BLaER1 treated with 17β-estradiol and CSF1 and Interleukin-3, amounts not matched to agents 10 nM and 100 nM (cell line): ENCODE measurements at regions not wholly inside any gene's neighbourhood (a gene's known extent, or its start where the extent isn't known, plus 50 kb on each side); places are given as distances from the start of the nearest gene placed in this dataset.

Experiments
- H3K27ac ChIP-seq, 11 experiments: shearing (Covaris generic); formaldehyde crosslinking; 2 replicates each; pipeline ENCODE4 v1.8.1; 2022
- H3K27me3 ChIP-seq, 11 experiments: shearing (Covaris generic); formaldehyde crosslinking; 2 replicates each; pipeline ENCODE4 v1.8.1; 2022
- H3K36me3 ChIP-seq, 11 experiments: shearing (Covaris generic); formaldehyde crosslinking; 2 replicates each; pipeline ENCODE4 v1.8.1; 2022
- H3K4me1 ChIP-seq, 10 experiments: shearing (Covaris generic); formaldehyde crosslinking; 2 replicates each; pipeline ENCODE4 v1.8.1; 2022
- H3K4me2 ChIP-seq, 11 experiments: shearing (Covaris generic); formaldehyde crosslinking; 2 replicates each; pipeline ENCODE4 v1.8.1; 2022
- H3K4me3 ChIP-seq, 10 experiments: shearing (Covaris generic); formaldehyde crosslinking; 2 replicates each; pipeline ENCODE4 v1.8.1; 2022
- H3K9ac ChIP-seq, 11 experiments: shearing (Covaris generic); formaldehyde crosslinking; 2 replicates each; pipeline ENCODE4 v1.8.1; 2022
- H3K9me3 ChIP-seq, 11 experiments: shearing (Covaris generic); formaldehyde crosslinking; replicated peaks in 1 of 11; 2 replicates each; pipeline ENCODE4 v1.8.1; 2022
- H4K20me1 ChIP-seq, 11 experiments: shearing (Covaris generic); formaldehyde crosslinking; 2 replicates each; pipeline ENCODE4 v1.8.1; 2022
- Cebpa-rat ChIP-seq, 11 experiments: shearing (Covaris generic); IDR thresholded peaks; 2 replicates each; pipeline ENCODE4 v1.8.1; 2022

GRCh38 chr6:109892451-109893435 is 85.4 kb upstream of the GPR6 start:
- no peak for TF ChIP-seq Cebpa-rat (IDR thresholded peaks at IDR 0.05)
- Histone ChIP-seq H3K4me2 (peak overlapping the region; percentile 54 to 80 (median 58)), H3K4me3 (no peak overlapping the region), H3K36me3 (no peaks in the 10 kb centered on the region), H3K9ac (no peak overlapping the region; a peak in 1 of 22 replicates), H4K20me1 (no peaks in the 10 kb centered on the region), H3K27me3 (no peaks in the 10 kb centered on the region), H3K4me1 (peaks cover 17 to 65% (median 27%) of the 10 kb centered on the region in 10 experiments; a peak in 18 of 20 replicates), H3K27ac (peak overlapping the region in 9 of 11 experiments; percentile 13 to 87 (median 68); a peak in 17 of 22 replicates), H3K9me3 (peaks cover 5 to 49% (median 20%) of the 10 kb centered on the region in 11 experiments; a peak in 17 of 22 replicates)

- H3K27ac ChIP-seq: peak overlapping the region in 10 of 11 experiments; percentile 42 to 87 (median 70); a peak in 20 of 22 replicates
- H4K20me1 ChIP-seq: no peaks in the 10 kb centered on the region
- H3K27me3 ChIP-seq: no peaks in the 10 kb centered on the region
- peak overlapping the region; percentile 54 to 80 (median 58) for H3K4me2 ChIP-seq
- no peaks in the 10 kb centered on the region for H3K36me3 ChIP-seq
- peaks cover 5 to 49% (median 20%) of the 10 kb centered on the region in 11 experiments; a peak in 17 of 22 replicates for H3K9me3 ChIP-seq
- peak overlapping the region in 1 of 10 experiments; percentile 35; a peak in 3 of 20 replicates for H3K4me3 ChIP-seq
- 0 out of 22 replicates have a peak, but pooled peaks of 1 of the 11 experiments have one; percentile 10 for TF ChIP-seq Cebpa-rat (IDR thresholded peaks at IDR 0.05)
- peaks cover 17 to 63% (median 27%) of the 10 kb centered on the region in 10 experiments; a peak in 18 of 20 replicates for H3K4me1 ChIP-seq
- H3K9ac ChIP-seq: peak overlapping the region in 6 of 11 experiments; percentile 20 to 68 (median 46); a peak in 7 of 22 replicates
These were observed 84.5 kb upstream of the GPR6 start for GRCh38 chr6:109893606-109894005.

GRCh38 chr6:109894181-109894580 is 83.9 kb upstream of the GPR6 start:
- no peak for TF ChIP-seq Cebpa-rat (IDR thresholded peaks at IDR 0.05)
- Histone ChIP-seq H3K27me3 (no peaks in the 10 kb centered on the region), H3K4me3 (peak overlapping the region in 1 of 10 experiments; percentile 35; a peak in 2 of 20 replicates), H3K9ac (peak overlapping the region in 7 of 11 experiments; percentile 20 to 68 (median 42); a peak in 9 of 22 replicates), H3K27ac (peak overlapping the region in 10 of 11 experiments; percentile 42 to 87 (median 70); a peak in 20 of 22 replicates), H4K20me1 (no peaks in the 10 kb centered on the region), H3K4me2 (peak overlapping the region; percentile 54 to 80 (median 58); a peak in 17 of 22 replicates), H3K4me1 (peaks cover 17 to 61% (median 27%) of the 10 kb centered on the region in 10 experiments; a peak in 18 of 20 replicates), H3K36me3 (no peaks in the 10 kb centered on the region), H3K9me3 (peaks cover 5 to 49% (median 20%) of the 10 kb centered on the region in 11 experiments; a peak in 17 of 22 replicates)

GRCh38 chr6:109896341-109896740 is 81.8 kb upstream of the GPR6 start:
- H3K36me3 ChIP-seq: no peaks in the 10 kb centered on the region
- TF ChIP-seq Cebpa-rat (IDR thresholded peaks at IDR 0.05): no peak
- H3K9ac ChIP-seq: no peak overlapping the region
- no peaks in the 10 kb centered on the region for H4K20me1 ChIP-seq
- no peak overlapping the region for H3K4me3 ChIP-seq
- H3K4me1 ChIP-seq: peaks cover 17 to 53% (median 27%) of the 10 kb centered on the region in 10 experiments; a peak in 18 of 20 replicates
- peaks cover 5 to 43% (median 20%) of the 10 kb centered on the region in 11 experiments; a peak in 17 of 22 replicates for H3K9me3 ChIP-seq
- H3K27me3 ChIP-seq: no peaks in the 10 kb centered on the region
- H3K27ac ChIP-seq: no peak overlapping the region
- 0 out of 22 replicates have a peak overlapping the region, but pooled peaks of 1 of the 11 experiments have one; percentile 3 for H3K4me2 ChIP-seq

- no peaks in the 10 kb centered on the region for H3K36me3 ChIP-seq
- H4K20me1 ChIP-seq: no peaks in the 10 kb centered on the region
- no peaks in the 10 kb centered on the region for H3K27me3 ChIP-seq
- H3K27ac ChIP-seq: peak overlapping the region in 1 of 11 experiments; percentile 15; a peak in 1 of 22 replicates
- H3K4me1 ChIP-seq: peaks cover 17 to 46% (median 24%) of the 10 kb centered on the region in 10 experiments; a peak in 18 of 20 replicates
- peak overlapping the region in 1 of 11 experiments; percentile 23; a peak in 1 of 22 replicates for H3K4me2 ChIP-seq
- H3K9ac ChIP-seq: no peak overlapping the region
- TF ChIP-seq Cebpa-rat (IDR thresholded peaks at IDR 0.05): no peak
- no peak overlapping the region for H3K4me3 ChIP-seq
- peaks cover 5 to 39% (median 20%) of the 10 kb centered on the region in 11 experiments; a peak in 17 of 22 replicates for H3K9me3 ChIP-seq
These were observed 81.1 kb upstream of the GPR6 start for GRCh38 chr6:109897025-109897424.

- no peaks in the 10 kb centered on the region for H4K20me1 ChIP-seq
- no peak overlapping the region for H3K4me3 ChIP-seq
- no peaks in the 10 kb centered on the region for H3K36me3 ChIP-seq
- H3K4me2 ChIP-seq: no peak overlapping the region
- H3K9ac ChIP-seq: no peak overlapping the region
- TF ChIP-seq Cebpa-rat (IDR thresholded peaks at IDR 0.05): no peak
- H3K9me3 ChIP-seq: peaks cover 5 to 37% (median 20%) of the 10 kb centered on the region in 11 experiments; a peak in 17 of 22 replicates
- H3K27ac ChIP-seq: no peak overlapping the region
- peaks cover 14 to 40% (median 19%) of the 10 kb centered on the region in 10 experiments; a peak in 18 of 20 replicates for H3K4me1 ChIP-seq
- H3K27me3 ChIP-seq: no peaks in the 10 kb centered on the region
These were observed 80.5 kb upstream of the GPR6 start for GRCh38 chr6:109897561-109898080.

- Histone ChIP-seq H3K9ac (no peak overlapping the region), H3K4me2 (no peak overlapping the region), H3K4me1 (0 out of 20 replicates have a peak, but pooled peaks cover 0 to 2% (median 0%) of the 10 kb centered on the region in 10 experiments), H3K27me3 (no peaks in the 10 kb centered on the region), H3K4me3 (no peak overlapping the region), H4K20me1 (no peaks in the 10 kb centered on the region), H3K9me3 (peaks cover 0 to 1% (median 0%) of the 10 kb centered on the region in 11 experiments; a peak in 1 of 22 replicates), H3K27ac (no peak overlapping the region), H3K36me3 (no peaks in the 10 kb centered on the region)
- no peak for TF ChIP-seq Cebpa-rat (IDR thresholded peaks at IDR 0.05)
These were observed 76.1 kb upstream of the GPR6 start for GRCh38 chr6:109901976-109902375.

GRCh38 chr6:109902870-109903269 is 75.2 kb upstream of the GPR6 start:
- Histone ChIP-seq H3K9ac (no peak overlapping the region), H3K4me1 (no peaks in the 10 kb centered on the region), H3K27me3 (no peaks in the 10 kb centered on the region), H3K27ac (no peak overlapping the region), H4K20me1 (no peaks in the 10 kb centered on the region), H3K36me3 (no peaks in the 10 kb centered on the region), H3K4me3 (no peak overlapping the region), H3K4me2 (no peak overlapping the region), H3K9me3 (peaks cover 0 to 6% (median 0%) of the 10 kb centered on the region in 11 experiments; a peak in 1 of 22 replicates)
- no peak for TF ChIP-seq Cebpa-rat (IDR thresholded peaks at IDR 0.05)
